GM23338 (cell line): ENCODE measurements at regions not wholly inside any gene's neighbourhood (a gene's known extent, or its start where the extent isn't known, plus 50 kb on each side); places are given as distances from the start of the nearest gene placed in this dataset.

Source experiments
- ATAC-seq: fragments of 200-7000 bp; cut with Tn5 transposase; 3 replicates; pipeline ENCODE4 v1.9.1; 2020
- DNase-seq: peaks from one replicate; pipeline ENCODE4 v3.0.0-alpha.2; 2015; ENCODE audit warnings: low spot score
- H2AFZ ChIP-seq: fragments of 200-600 bp; sonication (generic); 2 replicates; pipeline ENCODE4 v1.8.0; 2016; ENCODE audit warnings: antibody characterized with exemption, mild to moderate bottlenecking, moderate library complexity
- H3F3A ChIP-seq: fragments of 200-600 bp; sonication (generic); replicated peaks from 2 replicates; pipeline ENCODE4 v1.8.0; 2017; ENCODE audit warnings: antibody characterized with exemption, mixed run types, low read depth
- H3K27ac ChIP-seq: fragments of 200-600 bp; sonication (generic); 2 replicates; pipeline ENCODE4 v1.6.1; 2016; ENCODE audit warnings: low read depth
- H3K27me3 ChIP-seq: fragments of 200-600 bp; sonication (generic); 2 replicates; pipeline ENCODE4 v1.8.0; 2016; ENCODE audit warnings: mild to moderate bottlenecking, mixed run types, moderate library complexity; ENCODE audit not compliant: insufficient read depth
- H3K36me3 ChIP-seq: fragments of 200-600 bp; sonication (generic); 2 replicates; pipeline ENCODE4 v1.8.0; 2016; ENCODE audit warnings: mild to moderate bottlenecking; ENCODE audit not compliant: insufficient read depth
- H3K4me1 ChIP-seq: fragments of 200-600 bp; sonication (generic); 2 replicates; pipeline ENCODE4 v1.8.0; 2016; ENCODE audit warnings: mild to moderate bottlenecking, moderate library complexity; ENCODE audit not compliant: insufficient read depth
- H3K4me2 ChIP-seq: fragments of 200-600 bp; sonication (generic); 2 replicates; pipeline ENCODE4 v1.7.1; 2017; ENCODE audit warnings: mixed run types
- H3K4me3 ChIP-seq: fragments of 200-600 bp; sonication (generic); 2 replicates; pipeline ENCODE4 v1.6.1; 2016; ENCODE audit warnings: mixed run types
- H3K79me2 ChIP-seq: fragments of 200-600 bp; sonication (generic); replicated peaks from 2 replicates; pipeline ENCODE4 v1.8.0; 2017; ENCODE audit warnings: mild to moderate bottlenecking; ENCODE audit not compliant: insufficient read depth
- H3K9me2 ChIP-seq: fragments of 200-600 bp; sonication (generic); 2 replicates; pipeline ENCODE4 v1.8.0; 2017; ENCODE audit not compliant: insufficient read depth
- H4K20me1 ChIP-seq: fragments of 200-600 bp; sonication (generic); replicated peaks from 2 replicates; pipeline ENCODE4 v1.8.0; 2017; ENCODE audit warnings: mild to moderate bottlenecking; ENCODE audit not compliant: insufficient read depth
- H3K27ac Mint-ChIP-seq: 2 replicates; pipeline ENCODE4 v1.8.0; 2020; ENCODE audit warnings: inconsistent platforms, mild to moderate bottlenecking, moderate library complexity, mixed read lengths
- H3K27me3 Mint-ChIP-seq: 3 replicates; pipeline ENCODE4 v1.8.0; 2022; ENCODE audit warnings: low read depth, mild to moderate bottlenecking, moderate library complexity, mixed read lengths, inconsistent platforms; ENCODE audit not compliant: insufficient read depth, poor library complexity
- H3K36me3 Mint-ChIP-seq: 3 replicates; pipeline ENCODE4 v1.8.0; 2021; ENCODE audit warnings: low read depth, mild to moderate bottlenecking, inconsistent platforms, moderate library complexity, mixed read lengths
- H3K4me1 Mint-ChIP-seq: 3 replicates; pipeline ENCODE4 v1.8.0; 2020; ENCODE audit warnings: mild to moderate bottlenecking, inconsistent platforms, mixed read lengths
- H3K4me3 Mint-ChIP-seq: 3 replicates; pipeline ENCODE4 v1.8.0; 2021; ENCODE audit warnings: moderate library complexity, mild to moderate bottlenecking, inconsistent platforms, mixed read lengths
- H3K9me3 Mint-ChIP-seq: 3 replicates; pipeline ENCODE4 v1.8.0; 2020; ENCODE audit warnings: moderate library complexity, mild to moderate bottlenecking, inconsistent platforms, mixed read lengths
- CREB1 ChIP-seq: fragments of 250-450 bp; sonication (Bioruptor Pico); IDR thresholded peaks from 2 replicates; pipeline ENCODE4 v1.5.0; 2020; ENCODE audit warnings: low read depth, mild to moderate bottlenecking, moderate library complexity
- CTCF ChIP-seq, 2 experiments: fragments of 200-600 bp in 1 of 2; sonication (generic) in 1 of 2; conservative IDR thresholded peaks; 2 replicates each; pipeline versions ENCODE4 v1.5.1 to v1.6.1; 2016 to 2017; ENCODE audit warnings: antibody characterized with exemption in 2 of 2, low read depth in 2 of 2, mild to moderate bottlenecking in 2 of 2, moderate library complexity in 1 of 2
- ETS1 ChIP-seq: IDR thresholded peaks from 2 replicates; pipeline ENCODE4 v1.6.1; 2016; ENCODE audit warnings: antibody characterized with exemption
- EZH2 ChIP-seq: fragments of 200-600 bp; sonication (generic); IDR thresholded peaks from one replicate; pipeline ENCODE4 v1.8.0; 2017; ENCODE audit warnings: antibody characterized with exemption, mild to moderate bottlenecking, low read depth; ENCODE audit not compliant: unreplicated experiment
- EZH2phosphoT487 ChIP-seq: fragments of 200-600 bp; sonication (generic); IDR thresholded peaks from one replicate; pipeline ENCODE4 v1.8.1; 2018; ENCODE audit warnings: antibody characterized with exemption; ENCODE audit not compliant: unreplicated experiment
- JUNB ChIP-seq: IDR thresholded peaks from one replicate; pipeline ENCODE4 v1.6.1; 2016; ENCODE audit warnings: antibody characterized with exemption; ENCODE audit not compliant: unreplicated experiment
- NANOG ChIP-seq: IDR thresholded peaks from 2 replicates; pipeline ENCODE4 v1.6.1; 2016; ENCODE audit warnings: antibody characterized with exemption, borderline replicate concordance
- POLR2AphosphoS5 ChIP-seq: IDR thresholded peaks from 2 replicates; pipeline ENCODE4 v1.6.1; 2016; ENCODE audit warnings: antibody characterized with exemption, low read depth
- REST ChIP-seq: IDR thresholded peaks from one replicate; pipeline ENCODE4 v1.6.1; 2018; ENCODE audit warnings: antibody characterized with exemption; ENCODE audit not compliant: unreplicated experiment
- STAT1 ChIP-seq: IDR thresholded peaks from one replicate; pipeline ENCODE4 v1.6.1; 2016; ENCODE audit warnings: antibody characterized with exemption; ENCODE audit not compliant: unreplicated experiment
- ZNF114 ChIP-seq: fragments of 250-450 bp; sonication (Bioruptor Pico); IDR thresholded peaks from 2 replicates; pipeline ENCODE4 v1.5.0; 2020; ENCODE audit warnings: mild to moderate bottlenecking, moderate library complexity
- ZNF462 ChIP-seq: fragments of 250-450 bp; sonication (Bioruptor Pico); IDR thresholded peaks from 2 replicates; pipeline ENCODE4 v1.5.0; 2020; ENCODE audit warnings: mild to moderate bottlenecking, moderate library complexity

- H3F3A ChIP-seq, result no peaks in the 10 kb centered on the region
- TF ChIP-seq STAT1 (no peak), CTCF (conservative IDR thresholded peaks at IDR 0.05; ENCODE audit: low read depth in 2 of 2) (no peak), ETS1 (no peak), JUNB (no peak), ZNF462 (CRISPR knock-in tag) (no peak), POLR2AphosphoS5 (no peak), EZH2phosphoT487 (no peak), ZNF114 (CRISPR knock-in tag) (no peak), REST (no peak), NANOG (no peak), EZH2 (no peak), CREB1 (CRISPR knock-in tag) (no peak)
- H3K4me2 ChIP-seq, result no peak overlapping the region
- Mint-ChIP-seq H3K4me1 (no peaks in the 10 kb centered on the region), H3K27me3 (peaks cover 4% of the 10 kb centered on the region), H3K9me3 (peaks cover 46% of the 10 kb centered on the region), H3K27ac (no peak overlapping the region), H3K36me3 (peaks cover 20% of the 10 kb centered on the region), H3K4me3 (no peak overlapping the region)
- H2AFZ ChIP-seq, result no peak overlapping the region
- H3K4me3 ChIP-seq, result no peak overlapping the region
- no peaks in the 10 kb centered on the region for H3K9me2 ChIP-seq
- H3K4me1 ChIP-seq, result no peaks in the 10 kb centered on the region
- no peaks in the 10 kb centered on the region for H3K79me2 ChIP-seq
- H3K36me3 ChIP-seq, result no peaks in the 10 kb centered on the region
- no peaks in the 10 kb centered on the region for H3K27me3 ChIP-seq
- ATAC-seq, result no peak
- no peaks in the 10 kb centered on the region for H4K20me1 ChIP-seq
- H3K27ac ChIP-seq, result no peak overlapping the region
- DNase-seq, result no peak
Measured at GRCh38 chr19:37303591-37304171, 67.2 kb upstream of the ZNF527 start.
